C4-2B (cell line): ENCODE measurements at regions not wholly inside any gene's neighbourhood (a gene's known extent, or its start where the extent isn't known, plus 50 kb on each side); places are given as distances from the start of the nearest gene placed in this dataset.
"Not testable (repeated sequence)": the region's sequence is repeated elsewhere in the genome, so short reads cannot be mapped to it uniquely, and the experiment has no call there.

Experiments
- ZFX ChIP-seq: fragments of 450-650 bp; IDR thresholded peaks from 2 replicates; pipeline ENCODE4 v1.6.1; 2017
- TF ChIP-seq, protein P1 (sequence below): fragments of 450-650 bp; conservative IDR thresholded peaks from 2 replicates; pipeline ENCODE4 v1.5.1; 2017; ENCODE audit warnings: mild to moderate bottlenecking

DNA sequence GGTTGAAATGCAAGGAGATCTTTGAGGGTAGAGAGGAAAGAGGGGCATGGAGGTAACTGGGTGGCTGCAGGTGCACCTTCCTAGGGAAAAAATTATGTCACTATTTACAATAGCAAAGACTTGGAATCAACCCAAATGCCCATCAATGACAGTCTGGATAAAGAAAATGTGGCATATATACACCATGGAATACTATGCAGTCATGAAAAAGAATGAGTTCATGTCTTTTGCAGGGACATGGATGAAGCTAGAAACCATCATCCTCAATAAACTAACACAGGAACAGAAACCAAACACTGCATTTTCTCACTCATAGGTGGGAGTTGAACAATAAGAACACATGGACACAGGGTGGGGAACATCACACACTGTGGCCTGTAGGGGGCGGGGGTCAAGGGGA, 243.4 kb upstream of the GHR start:
- TF ChIP-seq, protein P1, sequence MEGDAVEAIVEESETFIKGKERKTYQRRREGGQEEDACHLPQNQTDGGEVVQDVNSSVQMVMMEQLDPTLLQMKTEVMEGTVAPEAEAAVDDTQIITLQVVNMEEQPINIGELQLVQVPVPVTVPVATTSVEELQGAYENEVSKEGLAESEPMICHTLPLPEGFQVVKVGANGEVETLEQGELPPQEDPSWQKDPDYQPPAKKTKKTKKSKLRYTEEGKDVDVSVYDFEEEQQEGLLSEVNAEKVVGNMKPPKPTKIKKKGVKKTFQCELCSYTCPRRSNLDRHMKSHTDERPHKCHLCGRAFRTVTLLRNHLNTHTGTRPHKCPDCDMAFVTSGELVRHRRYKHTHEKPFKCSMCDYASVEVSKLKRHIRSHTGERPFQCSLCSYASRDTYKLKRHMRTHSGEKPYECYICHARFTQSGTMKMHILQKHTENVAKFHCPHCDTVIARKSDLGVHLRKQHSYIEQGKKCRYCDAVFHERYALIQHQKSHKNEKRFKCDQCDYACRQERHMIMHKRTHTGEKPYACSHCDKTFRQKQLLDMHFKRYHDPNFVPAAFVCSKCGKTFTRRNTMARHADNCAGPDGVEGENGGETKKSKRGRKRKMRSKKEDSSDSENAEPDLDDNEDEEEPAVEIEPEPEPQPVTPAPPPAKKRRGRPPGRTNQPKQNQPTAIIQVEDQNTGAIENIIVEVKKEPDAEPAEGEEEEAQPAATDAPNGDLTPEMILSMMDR, result not testable (repeated sequence)
- not testable (repeated sequence) for TF ChIP-seq ZFX
